Activated CD4-positive, alpha-beta T cell treated with anti-CD3 and anti-CD28 coated beads, Interleukin-2, Interleukin-4, amounts not matched to agents 100 ng/mL and 50 ng/mL, durations not matched to agents 16 hours and 8 hours (primary cell): ENCODE measurements at regions not wholly inside any gene's neighbourhood (a gene's known extent, or its start where the extent isn't known, plus 50 kb on each side); places are given as distances from the start of the nearest gene placed in this dataset.

Experiments
- DNase-seq: peaks from one replicate; pipeline ENCODE4 v3.0.0-alpha.2; 2020; ENCODE audit warnings: low spot score

GRCh38 chr4:122305853-122306252 lies 73.0 kb upstream of the ADAD1 start:
- DNase-seq, result no peak

GRCh38 chr4:122309988-122310626 lies 68.7 kb upstream of the ADAD1 start:
- DNase-seq, result no peak

- DNase-seq, result no peak
Measured at GRCh38 chr4:122313006-122313646, 65.7 kb upstream of the ADAD1 start.

GRCh38 chr4:122326908-122327307 lies 51.9 kb upstream of the ADAD1 start:
- no peak for DNase-seq

- no peak for DNase-seq
Measured at GRCh38 chr4:122328893-122329292, 49.9 kb upstream of the ADAD1 start.
